ES-I3 (cell line): ENCODE measurements at regions not wholly inside any gene's neighbourhood (a gene's known extent, or its start where the extent isn't known, plus 50 kb on each side); places are given as distances from the start of the nearest gene placed in this dataset.
A peak's percentile ranks its signal among the peaks of the same experiment; 100 is the strongest.

Experiments
- H3K36me3 ChIP-seq: 2 replicates; pipeline ENCODE4 v1.6.1; 2013; ENCODE audit warnings: mild to moderate bottlenecking, low read length, control low read depth, moderate library complexity; ENCODE audit not compliant: insufficient read depth
- H3K4me1 ChIP-seq: 2 replicates; pipeline ENCODE4 v1.6.1; 2013; ENCODE audit warnings: mild to moderate bottlenecking, control low read depth, low read length; ENCODE audit not compliant: insufficient read depth
- H3K9ac ChIP-seq: 2 replicates; pipeline ENCODE4 v1.6.1; 2013; ENCODE audit warnings: low read depth, mild to moderate bottlenecking, low read length, moderate library complexity
- H3K9me3 ChIP-seq: 2 replicates; pipeline ENCODE4 v1.6.1; 2013; ENCODE audit warnings: mild to moderate bottlenecking, low read length, moderate library complexity; ENCODE audit not compliant: control insufficient read depth, insufficient read depth

- no peaks in the 10 kb centered on the region for H3K9me3 ChIP-seq
- no peak overlapping the region for H3K9ac ChIP-seq
- peaks cover 18% of the 10 kb centered on the region for H3K4me1 ChIP-seq
- H3K36me3 ChIP-seq, result no peaks in the 10 kb centered on the region
Measured at GRCh38 chr3:188940573-188940932, 231.2 kb upstream of the TPRG1 start.

GRCh38 chr3:188941103-188941502 is 230.7 kb upstream of the TPRG1 start:
- H3K9ac ChIP-seq, result no peak overlapping the region
- H3K36me3 ChIP-seq, result no peaks in the 10 kb centered on the region
- no peaks in the 10 kb centered on the region for H3K9me3 ChIP-seq
- peaks cover 18% of the 10 kb centered on the region for H3K4me1 ChIP-seq

- H3K9me3 ChIP-seq, result no peaks in the 10 kb centered on the region
- peaks cover 7% of the 10 kb centered on the region for H3K4me1 ChIP-seq
- no peaks in the 10 kb centered on the region for H3K36me3 ChIP-seq
- H3K9ac ChIP-seq, result no peak overlapping the region
Measured at GRCh38 chr3:188942191-188942590, 229.6 kb upstream of the TPRG1 start.

GRCh38 chr3:188943591-188943990 is 228.2 kb upstream of the TPRG1 start:
- no peaks in the 10 kb centered on the region for H3K36me3 ChIP-seq
- no peak overlapping the region for H3K9ac ChIP-seq
- H3K4me1 ChIP-seq, result no peaks in the 10 kb centered on the region; the same call in 1 of the 2 replicates
- no peaks in the 10 kb centered on the region for H3K9me3 ChIP-seq

- no peaks in the 10 kb centered on the region for H3K9me3 ChIP-seq
- H3K9ac ChIP-seq, result no peak overlapping the region
- H3K4me1 ChIP-seq, result peaks cover 5% of the 10 kb centered on the region; the same call in 1 of the 2 replicates
- no peaks in the 10 kb centered on the region for H3K36me3 ChIP-seq
Measured at GRCh38 chr3:188944108-188944507, 227.7 kb upstream of the TPRG1 start.

- H3K9me3 ChIP-seq, result no peaks in the 10 kb centered on the region
- no peaks in the 10 kb centered on the region for H3K36me3 ChIP-seq
- H3K9ac ChIP-seq, result peak overlapping the region; percentile 79
- H3K4me1 ChIP-seq, result peaks cover 7% of the 10 kb centered on the region
Measured at GRCh38 chr3:188946351-188947240, 225.2 kb upstream of the TPRG1 start.

GRCh38 chr3:188947401-188948280 is 224.1 kb upstream of the TPRG1 start:
- H3K36me3 ChIP-seq, result no peaks in the 10 kb centered on the region
- peaks cover 7% of the 10 kb centered on the region for H3K4me1 ChIP-seq
- peak overlapping the region; percentile 79 for H3K9ac ChIP-seq
- no peaks in the 10 kb centered on the region for H3K9me3 ChIP-seq

GRCh38 chr3:188948281-188948996 is 223.3 kb upstream of the TPRG1 start:
- H3K9ac ChIP-seq, result peak overlapping the region; percentile 79
- peaks cover 7% of the 10 kb centered on the region for H3K4me1 ChIP-seq
- no peaks in the 10 kb centered on the region for H3K9me3 ChIP-seq
- H3K36me3 ChIP-seq, result no peaks in the 10 kb centered on the region

GRCh38 chr3:188948997-188949389 is 222.8 kb upstream of the TPRG1 start:
- H3K9ac ChIP-seq, result peak overlapping the region; percentile 79; the same call in 1 of the 2 replicates
- no peaks in the 10 kb centered on the region for H3K36me3 ChIP-seq
- H3K4me1 ChIP-seq, result peaks cover 7% of the 10 kb centered on the region
- H3K9me3 ChIP-seq, result no peaks in the 10 kb centered on the region

- Histone ChIP-seq H3K9ac (no peak overlapping the region), H3K4me1 (peaks cover 7% of the 10 kb centered on the region), H3K36me3 (no peaks in the 10 kb centered on the region), H3K9me3 (no peaks in the 10 kb centered on the region)
Measured at GRCh38 chr3:188949456-188949855, 222.3 kb upstream of the TPRG1 start.

- H3K9me3 ChIP-seq, result no peaks in the 10 kb centered on the region
- no peaks in the 10 kb centered on the region for H3K36me3 ChIP-seq
- H3K4me1 ChIP-seq, result peaks cover 7% of the 10 kb centered on the region
- H3K9ac ChIP-seq, result no peak overlapping the region
Measured at GRCh38 chr3:188949996-188950395, 221.8 kb upstream of the TPRG1 start.

- Histone ChIP-seq H3K4me1 (peaks cover 7% of the 10 kb centered on the region), H3K9ac (no peak overlapping the region), H3K9me3 (no peaks in the 10 kb centered on the region), H3K36me3 (no peaks in the 10 kb centered on the region)
Measured at GRCh38 chr3:188950832-188951489, 220.8 kb upstream of the TPRG1 start.

- Histone ChIP-seq H3K9me3 (no peaks in the 10 kb centered on the region), H3K36me3 (no peaks in the 10 kb centered on the region), H3K4me1 (peaks cover 7% of the 10 kb centered on the region), H3K9ac (no peak overlapping the region)
Measured at GRCh38 chr3:188951734-188952133, 220.0 kb upstream of the TPRG1 start.
